Natural killer cell (primary cell): ENCODE measurements at regions not wholly inside any gene's neighbourhood (a gene's known extent, or its start where the extent isn't known, plus 50 kb on each side); places are given as distances from the start of the nearest gene placed in this dataset.

Experiments
- ATAC-seq, 3 donors: fragments of 150-1000 bp in 2 of 3; fragments of 200-7000 bp in 1 of 3; cut with Tn5 transposase; 1 replicate in 1 of 3; 2 replicates in 2 of 3; pipeline ENCODE4 v1.10.0; 2021; ENCODE audit warnings: mild to moderate bottlenecking in 2 of 3, moderate library complexity in 2 of 3
- DNase-seq, 2 donors: peaks; one replicate each; pipeline versions ENCODE4 v3.0.0 to v3.0.0-alpha.2; 2013 to 2021; ENCODE audit warnings: mixed read lengths in 1 of 2
- H3K27ac ChIP-seq: one replicate; pipeline ENCODE4 v1.5.1; 2013; ENCODE audit warnings: mild to moderate bottlenecking, low read length
- H3K27me3 ChIP-seq: one replicate; pipeline ENCODE4 v1.6.1; 2013; ENCODE audit warnings: low read length; ENCODE audit not compliant: control insufficient read depth, insufficient read depth
- H3K36me3 ChIP-seq: one replicate; pipeline ENCODE4 v1.6.1; 2013; ENCODE audit warnings: low read length; ENCODE audit not compliant: control insufficient read depth, insufficient read depth
- H3K4me1 ChIP-seq: one replicate; pipeline ENCODE4 v1.6.1; 2013; ENCODE audit warnings: low read length; ENCODE audit not compliant: control insufficient read depth, insufficient read depth
- H3K4me3 ChIP-seq: one replicate; pipeline ENCODE4 v1.5.1; 2013; ENCODE audit warnings: low read length
- H3K9me3 ChIP-seq: one replicate; pipeline ENCODE4 v1.6.1; 2013; ENCODE audit warnings: low read length; ENCODE audit not compliant: control insufficient read depth, insufficient read depth
- H3K27ac Mint-ChIP-seq, 2 donors: one replicate each; pipeline ENCODE4 v1.8.0; 2022; ENCODE audit warnings: mild to moderate bottlenecking in 2 of 2, mixed read lengths in 2 of 2, moderate library complexity in 1 of 2
- H3K27me3 Mint-ChIP-seq, 2 donors: one replicate each; pipeline ENCODE4 v1.8.0; 2022; ENCODE audit warnings: low read depth in 2 of 2, mixed read lengths in 2 of 2
- H3K36me3 Mint-ChIP-seq: one replicate; pipeline ENCODE4 v1.8.0; 2022; ENCODE audit warnings: mixed read lengths
- H3K4me1 Mint-ChIP-seq, 2 donors: one replicate each; pipeline ENCODE4 v1.8.0; 2022; ENCODE audit warnings: mixed read lengths in 2 of 2
- H3K4me3 Mint-ChIP-seq: one replicate; pipeline ENCODE4 v1.8.0; 2022; ENCODE audit warnings: mild to moderate bottlenecking, moderate library complexity, mixed read lengths
- H3K9me3 Mint-ChIP-seq, 2 donors: one replicate each; pipeline ENCODE4 v1.8.0; 2022; ENCODE audit warnings: mixed read lengths in 2 of 2
- CTCF ChIP-seq: fragments of 200-600 bp; IDR thresholded peaks from one replicate; pipeline ENCODE4 v1.8.0; 2022; ENCODE audit warnings: antibody characterized with exemption
- whole genome bisulfite sequencing: methylation state at CpG from one replicate; pipeline ENCODE4 v1.1.7; 2013; ENCODE audit warnings: missing lambda C conversion rate; ENCODE audit not compliant: insufficient coverage; 5-methylcytosine and 5-hydroxymethylcytosine counted together
- intact Hi-C: fragments of 100-400 bp; cut with micrococcal nuclease; formaldehyde crosslinking; loops from one replicate; pipeline ENCODE4 v1.14.2; 2022

GRCh38 chr2:219844401-219845091 lies 217.1 kb downstream of the SLC4A3 start:
- 59% methylated on average over 6 of the region's 7 CpGs for WGBS
- no peak for DNase-seq

DNA sequence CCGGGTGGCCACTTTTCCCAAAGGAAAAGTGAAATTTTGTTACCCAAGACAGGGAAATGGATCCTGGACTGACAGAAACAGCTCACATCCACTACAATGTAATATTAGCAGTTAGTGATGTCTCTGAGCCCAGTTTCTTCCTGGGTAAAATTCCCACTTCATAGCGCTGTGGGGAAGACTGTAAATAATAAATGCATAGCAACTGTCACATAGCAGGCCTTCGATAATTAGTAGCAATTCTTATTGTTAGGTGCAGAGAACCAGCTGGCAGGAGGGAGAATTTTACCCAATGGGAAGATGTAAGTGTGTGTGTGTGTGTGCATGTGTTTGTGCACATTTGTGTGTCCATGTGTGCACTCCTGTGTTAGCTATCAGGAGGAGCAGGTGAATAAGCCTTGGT lies 221.5 kb downstream of the SLC4A3 start:
- Mint-ChIP-seq H3K9me3 (peaks cover 0 to 2% of the 10 kb centered on the region in 2 donors), H3K4me1 (no peaks in the 10 kb centered on the region)

More at GRCh38 chr2:219844401-219845091, 217.1 kb downstream of the SLC4A3 start:
- no peak overlapping the region for H3K4me3 ChIP-seq
- Mint-ChIP-seq H3K36me3 (no peaks in the 10 kb centered on the region), H3K27me3 (peaks cover 0 to 9% of the 10 kb centered on the region in 2 donors), H3K27ac (no peak overlapping the region), H3K4me1 (no peaks in the 10 kb centered on the region), H3K9me3 (peaks cover 0 to 2% of the 10 kb centered on the region in 2 donors), H3K4me3 (no peak overlapping the region)
- no peaks in the 10 kb centered on the region for H3K4me1 ChIP-seq
- no peaks in the 10 kb centered on the region for H3K9me3 ChIP-seq
- H3K36me3 ChIP-seq = no peaks in the 10 kb centered on the region
- ATAC-seq = no peak
- no peak overlapping the region for H3K27ac ChIP-seq
- intact Hi-C loops = no loop called here
- H3K27me3 ChIP-seq = no peaks in the 10 kb centered on the region
- no peak for TF ChIP-seq CTCF

DNA sequence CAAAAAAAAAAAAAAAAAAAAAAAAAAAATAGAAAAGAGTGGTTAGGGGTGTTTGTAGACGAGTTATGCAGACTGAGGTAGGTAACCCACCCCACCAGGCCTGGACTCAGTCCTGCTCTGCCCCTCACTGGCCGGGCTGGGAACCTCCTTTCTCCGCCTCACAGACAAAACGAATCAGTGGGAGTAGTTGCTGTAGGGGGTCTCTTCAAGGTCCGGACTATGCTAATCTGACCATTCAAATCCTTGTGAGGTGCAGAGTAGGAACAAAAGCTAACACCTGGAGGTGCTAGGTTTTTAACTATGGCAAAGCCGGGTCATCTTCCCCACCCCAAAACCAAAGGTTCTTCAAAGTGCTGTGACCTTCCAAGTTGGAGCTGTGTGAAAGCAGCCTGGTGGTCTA lies 223.7 kb downstream of the SLC4A3 start:
- ATAC-seq = no peak
- H3K4me3 ChIP-seq = no peak overlapping the region
- H3K36me3 ChIP-seq = no peaks in the 10 kb centered on the region
- intact Hi-C loops = no loop called here
- Mint-ChIP-seq H3K4me1 (no peaks in the 10 kb centered on the region), H3K27ac (no peak overlapping the region), H3K4me3 (no peak overlapping the region), H3K27me3 (peaks cover 0 to 2% of the 10 kb centered on the region in 2 donors), H3K36me3 (no peaks in the 10 kb centered on the region), H3K9me3 (peaks cover 0 to 2% of the 10 kb centered on the region in 2 donors)
- no peaks in the 10 kb centered on the region for H3K27me3 ChIP-seq
- no peaks in the 10 kb centered on the region for H3K9me3 ChIP-seq
- 100% methylated on average over 1 of the region's 6 CpGs for whole genome bisulfite sequencing
- DNase-seq = no peak
- H3K27ac ChIP-seq = no peak overlapping the region
- no peak for TF ChIP-seq CTCF
- no peaks in the 10 kb centered on the region for H3K4me1 ChIP-seq

More for the DNA sequence above, 221.5 kb downstream of the SLC4A3 start:
- Histone ChIP-seq H3K27ac (no peak overlapping the region), H3K27me3 (no peaks in the 10 kb centered on the region), H3K4me3 (no peak overlapping the region), H3K9me3 (no peaks in the 10 kb centered on the region), H3K36me3 (no peaks in the 10 kb centered on the region), H3K4me1 (no peaks in the 10 kb centered on the region)
- H3K27me3 Mint-ChIP-seq = peaks cover 0 to 11% of the 10 kb centered on the region in 2 donors
- DNase-seq = no peak
- TF ChIP-seq CTCF = no peak
- no peak overlapping the region for H3K4me3 Mint-ChIP-seq
- ATAC-seq = no peak
- WGBS = 42% methylated on average over 2 of the region's 3 CpGs
- no peak overlapping the region for H3K27ac Mint-ChIP-seq
- intact Hi-C loops = no loop called here
- H3K36me3 Mint-ChIP-seq = no peaks in the 10 kb centered on the region
